DOHH2 (cell line): ENCODE measurements at regions not wholly inside any gene's neighbourhood (a gene's known extent, or its start where the extent isn't known, plus 50 kb on each side); places are given as distances from the start of the nearest gene placed in this dataset.

Experiments
- H3F3A ChIP-seq: fragments of 200-600 bp; sonication (generic), shearing (Covaris generic); 2 replicates; pipeline ENCODE4 v1.6.0; 2016; ENCODE audit warnings: antibody characterized with exemption, mild to moderate bottlenecking; ENCODE audit not compliant: control insufficient read depth, insufficient read depth
- H3K27ac ChIP-seq: fragments of 200-600 bp; sonication (generic); 2 replicates; pipeline ENCODE4 v1.5.1; 2014; ENCODE audit warnings: low read depth, mild to moderate bottlenecking, low read length, moderate library complexity
- H3K27me3 ChIP-seq: fragments of 200-600 bp; sonication (generic); 2 replicates; pipeline ENCODE4 v1.6.1; 2014; ENCODE audit warnings: mild to moderate bottlenecking, low read length, mixed read lengths; ENCODE audit not compliant: control insufficient read depth
- H3K36me3 ChIP-seq: fragments of 200-600 bp; sonication (generic); 2 replicates; pipeline ENCODE4 v1.6.1; 2014; ENCODE audit warnings: mild to moderate bottlenecking, low read length, moderate library complexity, mixed read lengths; ENCODE audit not compliant: control insufficient read depth
- H3K4me1 ChIP-seq: fragments of 200-600 bp; sonication (generic); 2 replicates; pipeline ENCODE4 v1.6.1; 2014; ENCODE audit warnings: mild to moderate bottlenecking, low read length, mixed read lengths; ENCODE audit not compliant: control insufficient read depth
- H3K4me2 ChIP-seq: fragments of 200-600 bp; sonication (generic); 2 replicates; pipeline ENCODE4 v1.6.0; 2014; ENCODE audit warnings: mild to moderate bottlenecking, low read length, moderate library complexity
- H3K4me3 ChIP-seq: fragments of 200-600 bp; sonication (generic); 2 replicates; pipeline ENCODE4 v1.5.1; 2014; ENCODE audit warnings: mild to moderate bottlenecking, low read length, mixed read lengths
- H3K79me2 ChIP-seq: fragments of 200-600 bp; sonication (generic); 2 replicates; pipeline ENCODE4 v1.6.1; 2014; ENCODE audit warnings: mild to moderate bottlenecking, low read length, mixed read lengths; ENCODE audit not compliant: control insufficient read depth
- H3K9me2 ChIP-seq: fragments of 200-600 bp; sonication (generic); replicated peaks from 2 replicates; pipeline ENCODE4 v1.6.1; 2014; ENCODE audit warnings: mild to moderate bottlenecking, low read length, mixed read lengths; ENCODE audit not compliant: control insufficient read depth
- H3K9me3 ChIP-seq: fragments of 200-600 bp; sonication (generic); 2 replicates; pipeline ENCODE4 v1.6.1; 2014; ENCODE audit warnings: antibody characterized with exemption, low read length, mixed read lengths; ENCODE audit not compliant: control insufficient read depth, insufficient read depth
- H4K20me1 ChIP-seq: fragments of 200-600 bp; sonication (generic); 2 replicates; pipeline ENCODE4 v1.6.0; 2014; ENCODE audit warnings: low read depth, mild to moderate bottlenecking, antibody characterized with exemption, low read length, moderate library complexity; ENCODE audit not compliant: control insufficient read depth, insufficient read depth
- EZH2phosphoT487 ChIP-seq: fragments of 200-600 bp; sonication (generic); IDR thresholded peaks from 2 replicates; pipeline ENCODE4 v1.6.1; 2017; ENCODE audit warnings: borderline replicate concordance, mild to moderate bottlenecking, antibody characterized with exemption, low read length, moderate library complexity, mixed read lengths
- TF ChIP-seq, protein P1 (sequence below): fragments of 200-600 bp; sonication (generic); IDR thresholded peaks from one replicate; pipeline ENCODE4 v1.5.1; 2014; ENCODE audit warnings: antibody characterized with exemption, mild to moderate bottlenecking, low read depth, low read length; ENCODE audit not compliant: poor library complexity, severe bottlenecking

GRCh38 chr6:43993881-43994523, 133.2 kb downstream of the MRPL14 start:
- Histone ChIP-seq H3K4me1 (peaks cover 4% of the 10 kb centered on the region; the same call in 1 of the 2 replicates), H3K9me2 (no peaks in the 10 kb centered on the region), H4K20me1 (no peaks in the 10 kb centered on the region), H3K9me3 (no peaks in the 10 kb centered on the region), H3K27ac (no peak overlapping the region), H3K36me3 (no peaks in the 10 kb centered on the region), H3K27me3 (peaks cover 20% of the 10 kb centered on the region; the same call in 1 of the 2 replicates), H3F3A (no peaks in the 10 kb centered on the region), H3K79me2 (no peaks in the 10 kb centered on the region), H3K4me3 (no peak overlapping the region), H3K4me2 (no peak overlapping the region)
- TF ChIP-seq, protein P1, sequence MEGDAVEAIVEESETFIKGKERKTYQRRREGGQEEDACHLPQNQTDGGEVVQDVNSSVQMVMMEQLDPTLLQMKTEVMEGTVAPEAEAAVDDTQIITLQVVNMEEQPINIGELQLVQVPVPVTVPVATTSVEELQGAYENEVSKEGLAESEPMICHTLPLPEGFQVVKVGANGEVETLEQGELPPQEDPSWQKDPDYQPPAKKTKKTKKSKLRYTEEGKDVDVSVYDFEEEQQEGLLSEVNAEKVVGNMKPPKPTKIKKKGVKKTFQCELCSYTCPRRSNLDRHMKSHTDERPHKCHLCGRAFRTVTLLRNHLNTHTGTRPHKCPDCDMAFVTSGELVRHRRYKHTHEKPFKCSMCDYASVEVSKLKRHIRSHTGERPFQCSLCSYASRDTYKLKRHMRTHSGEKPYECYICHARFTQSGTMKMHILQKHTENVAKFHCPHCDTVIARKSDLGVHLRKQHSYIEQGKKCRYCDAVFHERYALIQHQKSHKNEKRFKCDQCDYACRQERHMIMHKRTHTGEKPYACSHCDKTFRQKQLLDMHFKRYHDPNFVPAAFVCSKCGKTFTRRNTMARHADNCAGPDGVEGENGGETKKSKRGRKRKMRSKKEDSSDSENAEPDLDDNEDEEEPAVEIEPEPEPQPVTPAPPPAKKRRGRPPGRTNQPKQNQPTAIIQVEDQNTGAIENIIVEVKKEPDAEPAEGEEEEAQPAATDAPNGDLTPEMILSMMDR, result no peak
- TF ChIP-seq EZH2phosphoT487, result no peak

DNA sequence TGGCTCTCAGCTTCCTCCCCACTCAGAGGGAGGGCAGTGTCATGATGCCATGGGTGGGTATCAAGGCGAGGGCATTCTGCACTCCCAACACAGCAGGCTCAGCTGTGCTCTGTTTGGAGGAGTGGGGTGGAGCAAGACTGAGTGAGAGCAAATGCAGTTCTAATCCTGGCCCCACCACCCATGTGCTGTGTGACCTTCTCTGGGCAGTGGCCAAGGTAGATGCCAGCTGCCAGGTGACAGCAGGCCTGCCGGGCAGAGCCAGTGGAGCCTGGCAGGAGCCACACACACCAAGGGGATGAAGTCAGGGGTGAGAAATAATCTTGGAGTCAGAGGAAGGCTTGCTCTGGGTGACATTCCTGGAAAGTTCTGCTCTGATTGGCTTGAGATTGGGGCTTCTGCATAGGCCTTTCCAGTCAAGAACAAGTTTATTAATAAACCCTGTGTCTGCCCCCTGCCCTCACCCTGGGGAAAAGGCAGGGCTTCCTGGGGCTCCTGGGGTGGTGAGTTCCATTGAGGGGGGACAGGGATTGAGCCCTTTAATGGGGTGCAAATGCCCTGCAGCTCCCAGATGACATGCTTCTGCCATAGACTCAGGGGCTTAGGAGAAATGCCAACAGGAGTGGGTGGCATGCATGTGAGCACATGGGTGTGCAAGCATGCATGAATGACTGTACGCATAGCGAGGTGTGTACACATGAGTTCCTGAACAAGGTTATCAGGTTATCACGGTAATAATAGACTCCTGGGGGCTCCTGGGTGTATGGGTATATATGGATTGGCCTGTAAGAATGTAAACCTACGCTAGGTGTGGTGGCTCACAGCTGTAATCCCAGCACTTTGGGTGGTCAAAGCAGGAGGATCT, 134.2 kb downstream of the MRPL14 start:
- Histone ChIP-seq H3K4me2 (no peak overlapping the region), H3K79me2 (no peaks in the 10 kb centered on the region), H3K36me3 (no peaks in the 10 kb centered on the region), H3K4me1 (peaks cover 4% of the 10 kb centered on the region; the same call in 1 of the 2 replicates), H3K27me3 (peaks cover 20% of the 10 kb centered on the region; the same call in 1 of the 2 replicates), H3K27ac (no peak overlapping the region), H4K20me1 (no peaks in the 10 kb centered on the region), H3K4me3 (no peak overlapping the region), H3K9me3 (no peaks in the 10 kb centered on the region), H3K9me2 (no peaks in the 10 kb centered on the region), H3F3A (no peaks in the 10 kb centered on the region)
- no peak for TF ChIP-seq EZH2phosphoT487
- TF ChIP-seq, protein P1, result no peak

GRCh38 chr6:43992126-43992663, 135.1 kb downstream of the MRPL14 start:
- Histone ChIP-seq H3K36me3 (no peaks in the 10 kb centered on the region), H3K27ac (no peak overlapping the region)

More at GRCh38 chr6:43992126-43992663, 135.1 kb downstream of the MRPL14 start:
- H3K4me1 ChIP-seq, result peaks cover 4% of the 10 kb centered on the region; the same call in 1 of the 2 replicates
- no peaks in the 10 kb centered on the region for H3K9me3 ChIP-seq
- H3K27me3 ChIP-seq, result peaks cover 20% of the 10 kb centered on the region; the same call in 1 of the 2 replicates
- no peaks in the 10 kb centered on the region for H3K79me2 ChIP-seq
- no peak overlapping the region for H3K4me3 ChIP-seq
- TF ChIP-seq, protein P1, result no peak
- no peak for TF ChIP-seq EZH2phosphoT487
- H4K20me1 ChIP-seq, result no peaks in the 10 kb centered on the region
- H3F3A ChIP-seq, result no peaks in the 10 kb centered on the region
- H3K9me2 ChIP-seq, result no peaks in the 10 kb centered on the region
- no peak overlapping the region for H3K4me2 ChIP-seq
